AG10803 (cell line): ENCODE measurements at regions not wholly inside any gene's neighbourhood (a gene's known extent, or its start where the extent isn't known, plus 50 kb on each side); places are given as distances from the start of the nearest gene placed in this dataset.

ENCODE experiments used
- DNase-seq: peaks from one replicate; pipeline ENCODE4 v3.0.0; 2010; ENCODE audit warnings: low read depth
- H3K4me3 ChIP-seq: 2 replicates; pipeline ENCODE4 v1.5.1; 2011; ENCODE audit warnings: mild to moderate bottlenecking, low read length, control low read depth
- TF ChIP-seq, protein P1 (sequence below): conservative IDR thresholded peaks from 2 replicates; pipeline ENCODE4 v1.5.1; 2011; ENCODE audit warnings: mild to moderate bottlenecking, low read length, control low read depth, inconsistent platforms

DNA sequence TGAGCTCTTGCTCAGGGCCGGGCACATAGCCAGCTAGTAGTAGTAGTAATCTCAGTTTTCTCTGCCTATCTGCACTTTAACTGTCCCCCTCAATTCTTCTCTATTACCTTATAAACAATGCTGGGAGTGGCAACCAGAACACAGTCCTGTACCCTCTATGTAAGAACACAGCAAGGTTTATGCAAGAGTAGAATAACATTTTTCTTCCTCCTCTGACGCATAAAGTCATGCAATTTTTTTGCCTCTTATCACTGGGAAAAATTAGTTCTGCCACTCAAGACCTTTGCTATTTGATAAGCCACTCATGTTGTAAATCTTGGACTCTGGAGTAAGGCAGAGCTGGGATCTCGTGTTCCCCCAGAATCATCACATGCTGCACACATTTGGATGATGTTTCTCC lies 200.7 kb upstream of the SOX11 start:
- no peak for DNase-seq
- no peak overlapping the region for H3K4me3 ChIP-seq
- TF ChIP-seq, protein P1, sequence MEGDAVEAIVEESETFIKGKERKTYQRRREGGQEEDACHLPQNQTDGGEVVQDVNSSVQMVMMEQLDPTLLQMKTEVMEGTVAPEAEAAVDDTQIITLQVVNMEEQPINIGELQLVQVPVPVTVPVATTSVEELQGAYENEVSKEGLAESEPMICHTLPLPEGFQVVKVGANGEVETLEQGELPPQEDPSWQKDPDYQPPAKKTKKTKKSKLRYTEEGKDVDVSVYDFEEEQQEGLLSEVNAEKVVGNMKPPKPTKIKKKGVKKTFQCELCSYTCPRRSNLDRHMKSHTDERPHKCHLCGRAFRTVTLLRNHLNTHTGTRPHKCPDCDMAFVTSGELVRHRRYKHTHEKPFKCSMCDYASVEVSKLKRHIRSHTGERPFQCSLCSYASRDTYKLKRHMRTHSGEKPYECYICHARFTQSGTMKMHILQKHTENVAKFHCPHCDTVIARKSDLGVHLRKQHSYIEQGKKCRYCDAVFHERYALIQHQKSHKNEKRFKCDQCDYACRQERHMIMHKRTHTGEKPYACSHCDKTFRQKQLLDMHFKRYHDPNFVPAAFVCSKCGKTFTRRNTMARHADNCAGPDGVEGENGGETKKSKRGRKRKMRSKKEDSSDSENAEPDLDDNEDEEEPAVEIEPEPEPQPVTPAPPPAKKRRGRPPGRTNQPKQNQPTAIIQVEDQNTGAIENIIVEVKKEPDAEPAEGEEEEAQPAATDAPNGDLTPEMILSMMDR: no peak

DNA sequence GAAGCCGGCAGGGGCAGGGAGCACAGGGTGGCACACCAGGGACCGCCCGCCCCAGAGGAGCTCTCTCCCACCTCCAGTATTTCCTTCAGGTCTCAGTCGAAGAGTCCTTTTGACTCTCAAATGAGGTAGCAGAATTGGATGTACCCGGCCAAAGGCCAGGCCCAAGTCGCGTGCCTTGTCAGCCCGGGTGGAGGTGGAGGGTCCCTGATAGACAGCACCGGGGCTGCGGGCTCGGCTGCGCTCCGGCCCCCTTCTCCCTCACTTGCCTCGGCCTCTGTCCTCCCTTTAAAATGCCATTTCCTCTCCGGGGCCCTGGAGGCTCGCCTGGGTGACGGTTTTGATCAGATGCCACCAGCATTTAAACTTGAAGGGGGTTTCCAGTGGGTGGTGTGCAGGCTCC lies 198.9 kb upstream of the SOX11 start:
- no peak overlapping the region for H3K4me3 ChIP-seq
- no peak for DNase-seq
- TF ChIP-seq, protein P1: no peak

DNA sequence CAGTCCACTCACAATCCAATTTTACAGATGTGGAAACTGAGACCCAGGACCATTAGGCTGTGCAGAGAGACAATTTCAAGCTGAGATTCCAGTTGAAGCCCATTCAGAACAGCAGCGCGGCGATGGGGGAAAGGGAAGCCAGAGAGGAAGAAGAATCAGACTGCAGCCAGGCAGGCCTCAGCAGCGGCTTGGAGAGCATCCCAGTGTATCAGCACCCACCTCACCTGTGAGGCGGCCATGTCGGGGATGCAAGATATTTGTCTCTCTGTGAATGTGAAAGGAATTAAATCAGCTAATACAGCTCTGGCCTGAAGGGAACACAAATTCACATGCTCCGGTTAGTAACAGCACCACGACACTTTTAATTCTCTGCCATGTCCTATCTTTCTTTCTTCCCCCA lies 198.0 kb upstream of the SOX11 start:
- TF ChIP-seq, protein P1: no peak
- DNase-seq: no peak
- no peak overlapping the region for H3K4me3 ChIP-seq

DNA sequence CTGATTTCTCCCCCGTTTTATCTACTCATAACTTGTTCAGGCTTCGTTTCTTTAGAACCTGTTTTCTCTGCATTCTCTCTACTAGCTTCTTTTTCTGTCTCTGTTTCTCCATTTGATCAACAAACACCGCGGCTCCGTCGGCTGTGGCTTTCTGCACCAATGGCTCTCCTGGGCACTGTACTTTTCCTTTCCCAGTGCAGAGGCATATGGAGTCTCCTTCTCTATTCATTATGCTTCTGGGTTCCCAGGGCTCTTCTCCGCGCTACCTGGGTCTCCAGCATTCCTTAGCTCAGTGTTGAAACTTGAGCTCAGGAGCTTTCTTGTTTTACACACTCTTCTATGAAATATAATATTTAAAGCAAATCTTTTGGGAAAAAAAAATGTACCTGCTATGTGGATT lies 196.6 kb upstream of the SOX11 start:
- H3K4me3 ChIP-seq: no peak overlapping the region
- TF ChIP-seq, protein P1: no peak
- no peak for DNase-seq

DNA sequence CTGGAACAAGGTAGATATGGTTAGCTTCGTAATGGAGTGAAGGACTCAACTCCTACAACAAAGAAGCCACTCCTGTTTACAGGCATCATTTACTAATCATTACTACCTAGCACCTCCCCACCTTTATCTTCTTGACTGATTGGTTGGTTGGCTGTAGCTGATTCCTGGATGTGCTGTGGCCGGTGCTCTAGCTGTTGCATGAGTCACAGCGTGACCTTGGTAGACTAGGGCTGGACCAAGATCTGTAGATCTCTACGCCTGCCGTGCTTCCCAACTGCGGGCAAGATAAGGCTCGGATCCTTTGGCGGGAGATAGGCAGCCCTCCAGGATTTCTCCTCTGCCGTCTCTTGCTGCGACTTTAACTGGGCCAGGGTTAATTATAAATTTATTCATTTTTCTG lies 194.3 kb upstream of the SOX11 start:
- TF ChIP-seq, protein P1: no peak
- no peak for DNase-seq

DNA sequence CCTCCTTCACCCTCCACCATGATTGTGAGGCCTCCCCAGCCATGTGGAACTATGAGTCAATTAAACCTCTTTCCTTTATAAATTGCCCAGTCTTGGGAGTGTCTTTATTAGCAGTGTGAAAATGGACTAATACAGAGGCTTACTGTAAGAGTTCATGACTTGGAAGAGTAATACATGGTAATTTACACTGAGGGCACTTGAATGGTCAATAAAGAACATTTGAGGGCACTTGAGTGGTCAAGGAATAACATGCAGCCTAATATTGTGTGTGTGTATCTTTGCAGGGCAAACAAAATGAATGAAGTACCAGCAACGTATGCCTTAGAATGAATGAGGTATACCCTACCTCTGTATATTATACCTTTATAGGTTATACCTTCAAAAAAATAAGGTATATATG lies 190.4 kb upstream of the SOX11 start:
- TF ChIP-seq, protein P1: no peak
- DNase-seq: no peak
- H3K4me3 ChIP-seq: no peak overlapping the region

More for the DNA sequence above, 194.3 kb upstream of the SOX11 start:
- H3K4me3 ChIP-seq: no peak overlapping the region

DNA sequence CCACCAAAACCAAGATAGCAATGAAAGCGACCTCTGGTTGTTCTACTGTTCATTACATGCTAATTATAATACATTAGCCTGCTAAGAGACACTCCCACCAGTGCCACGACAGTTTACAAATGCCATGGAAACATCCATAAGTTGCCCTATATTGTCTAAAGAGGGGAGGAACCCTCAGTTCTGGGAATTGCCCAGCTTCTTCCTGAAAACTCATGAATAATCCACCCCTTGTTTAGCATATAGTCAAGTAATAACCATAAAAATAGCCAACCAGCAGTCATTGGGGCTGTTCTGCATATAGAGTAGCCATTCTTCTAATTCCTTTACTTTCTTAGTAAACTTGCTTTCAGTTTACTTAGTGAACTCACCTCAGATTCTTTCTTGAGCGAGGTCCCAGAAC lies 189.8 kb upstream of the SOX11 start:
- no peak for DNase-seq
- H3K4me3 ChIP-seq: no peak overlapping the region
- TF ChIP-seq, protein P1: no peak
